ENCODE measurements at regions not wholly inside any gene's neighbourhood (a gene's known extent, or its start where the extent isn't known, plus 50 kb on each side); places are given as distances from the start of the nearest gene placed in this dataset.

GRCh38 chr1:4045397-4046010 lies 145.4 kb upstream of the C1orf174 start:
- DNase-seq (ENCODE audit: low spot score) = no peak

GRCh38 chr1:4046836-4047461 lies 146.9 kb upstream of the C1orf174 start:
- DNase-seq (ENCODE audit: low spot score) = no peak

- no peak for DNase-seq (ENCODE audit: low spot score)
Measured at GRCh38 chr1:4047666-4048065, 147.6 kb upstream of the C1orf174 start.

- DNase-seq (ENCODE audit: low spot score) = no peak
Measured at GRCh38 chr1:4048076-4048475, 148.0 kb upstream of the C1orf174 start.

- DNase-seq (ENCODE audit: low spot score) = no peak
Measured at GRCh38 chr1:4048921-4049320, 148.8 kb upstream of the C1orf174 start.

- no peak for DNase-seq (ENCODE audit: low spot score)
Measured at GRCh38 chr1:4050998-4051397, 150.9 kb upstream of the C1orf174 start.

GRCh38 chr1:4052657-4053056 lies 152.6 kb upstream of the C1orf174 start:
- no peak for DNase-seq (ENCODE audit: low spot score)

GRCh38 chr1:4053160-4053748 lies 153.2 kb upstream of the C1orf174 start:
- DNase-seq (ENCODE audit: low spot score) = no peak

- DNase-seq (ENCODE audit: low spot score) = no peak
Measured at GRCh38 chr1:4053774-4054173, 153.7 kb upstream of the C1orf174 start.

GRCh38 chr1:4055294-4055967 lies 155.4 kb upstream of the C1orf174 start:
- DNase-seq (ENCODE audit: low spot score) = no peak

GRCh38 chr1:4056422-4056821 lies 156.3 kb upstream of the C1orf174 start:
- DNase-seq (ENCODE audit: low spot score) = no peak

GRCh38 chr1:4056989-4057388 lies 156.9 kb upstream of the C1orf174 start:
- no peak for DNase-seq (ENCODE audit: low spot score)

- no peak for DNase-seq (ENCODE audit: low spot score)
Measured at GRCh38 chr1:4057603-4058002, 157.5 kb upstream of the C1orf174 start.

GRCh38 chr1:4058122-4058521 lies 158.1 kb upstream of the C1orf174 start:
- DNase-seq (ENCODE audit: low spot score) = no peak

GRCh38 chr1:4058706-4059105 lies 158.6 kb upstream of the C1orf174 start:
- DNase-seq (ENCODE audit: low spot score) = no peak

- no peak for DNase-seq (ENCODE audit: low spot score)
Measured at GRCh38 chr1:4059270-4059669, 159.2 kb upstream of the C1orf174 start.

- no peak for DNase-seq (ENCODE audit: low spot score)
Measured at GRCh38 chr1:4060850-4061249, 160.8 kb upstream of the C1orf174 start.

- no peak for DNase-seq (ENCODE audit: low spot score)
Measured at GRCh38 chr1:4061521-4062031, 161.5 kb upstream of the C1orf174 start.

- DNase-seq (ENCODE audit: low spot score) = no peak
Measured at GRCh38 chr1:4062041-4062440, 162.0 kb upstream of the C1orf174 start.

- DNase-seq (ENCODE audit: low spot score) = no peak
Measured at GRCh38 chr1:4062560-4062959, 162.5 kb upstream of the C1orf174 start.

- DNase-seq (ENCODE audit: low spot score) = no peak
Measured at GRCh38 chr1:4062992-4063391, 162.9 kb upstream of the C1orf174 start.

- DNase-seq (ENCODE audit: low spot score) = no peak
Measured at GRCh38 chr1:4063516-4063915, 163.4 kb upstream of the C1orf174 start.
